Caco-2 (cell line): ENCODE measurements at regions not wholly inside any gene's neighbourhood (a gene's known extent, or its start where the extent isn't known, plus 50 kb on each side); places are given as distances from the start of the nearest gene placed in this dataset.

Experiments
- BruUV-seq: library from RNA; stranded (reverse); fragments of 400-500 nt; replicated peaks from 2 replicates; lab custom pipeline; 2021; lab: Mats Ljungman, UMichigan
- CTCF ChIA-PET: fragments of 300-600 bp; sonication (Branson Sonifier 250); formaldehyde crosslinking; loops from one replicate; lab custom pipeline; 2022; ENCODE audit warnings: antibody characterized with exemption; lab: Charles Lee
- POLR2A ChIA-PET: fragments of 300-600 bp; sonication (Branson Sonifier 250); formaldehyde crosslinking; loops from one replicate; lab custom pipeline; 2022; ENCODE audit warnings: antibody characterized with exemption; lab: Charles Lee
- DNase-seq, 2 experiments: peaks; one replicate each; pipeline versions ENCODE4 v3.0.0 to v3.0.0-alpha.2; 2020 to 2022
- H3K27me3 ChIP-seq: replicated peaks from 2 replicates; pipeline ENCODE4 v1.6.0; 2011; ENCODE audit warnings: low read length; ENCODE audit not compliant: control insufficient read depth, insufficient read depth
- H3K36me3 ChIP-seq: 2 replicates; pipeline ENCODE4 v1.5.1; 2011; ENCODE audit warnings: low read length; ENCODE audit not compliant: control insufficient read depth, insufficient read depth
- H3K4me1 ChIP-seq: fragments of 250-450 bp; sonication (Bioruptor Pico); 2 replicates; pipeline ENCODE4 v1.5.1; 2020; ENCODE audit warnings: mild to moderate bottlenecking
- H3K4me3 ChIP-seq: 2 replicates; pipeline ENCODE4 v1.5.1; 2011; ENCODE audit warnings: low read depth, mild to moderate bottlenecking, control low read depth, low read length
- H3K9me3 ChIP-seq: fragments of 250-450 bp; sonication (Bioruptor Pico); 2 replicates; pipeline ENCODE4 v1.5.1; 2020; ENCODE audit warnings: mild to moderate bottlenecking, moderate library complexity
- H3K27ac Mint-ChIP-seq: one replicate; pipeline ENCODE4 v1.8.0; 2022; ENCODE audit warnings: mixed read lengths; ENCODE audit not compliant: unreplicated experiment
- H3K27me3 Mint-ChIP-seq: one replicate; pipeline ENCODE4 v1.8.0; 2022; ENCODE audit warnings: mixed read lengths; ENCODE audit not compliant: insufficient read depth, unreplicated experiment
- H3K36me3 Mint-ChIP-seq: one replicate; pipeline ENCODE4 v1.8.0; 2022; ENCODE audit warnings: mild to moderate bottlenecking, mixed read lengths; ENCODE audit not compliant: insufficient read depth, unreplicated experiment
- H3K4me1 Mint-ChIP-seq: one replicate; pipeline ENCODE4 v1.8.0; 2022; ENCODE audit warnings: low read depth, mixed read lengths; ENCODE audit not compliant: unreplicated experiment
- H3K4me3 Mint-ChIP-seq: one replicate; pipeline ENCODE4 v1.8.0; 2022; ENCODE audit warnings: mild to moderate bottlenecking, moderate library complexity, mixed read lengths; ENCODE audit not compliant: unreplicated experiment
- H3K9me3 Mint-ChIP-seq: one replicate; pipeline ENCODE4 v1.8.0; 2022; ENCODE audit warnings: mixed read lengths; ENCODE audit not compliant: unreplicated experiment
- intact Hi-C: fragments of 100-400 bp; cut with micrococcal nuclease; formaldehyde crosslinking; loops from one replicate; pipeline ENCODE4 v1.10.0; 2022; ENCODE audit not compliant: unreplicated experiment
- TF ChIP-seq, protein P1 (sequence below), 2 experiments: fragments of 200-600 bp in 1 of 2; IDR thresholded peaks; 1 replicate in 1 of 2; 2 replicates in 1 of 2; pipeline versions ENCODE4 v1.5.1 to v1.8.0; 2011 to 2022; ENCODE audit warnings: antibody characterized with exemption in 1 of 2, control low read depth in 1 of 2, inconsistent platforms in 1 of 2, low read depth in 1 of 2, low read length in 1 of 2, mild to moderate bottlenecking in 1 of 2, moderate library complexity in 1 of 2; ENCODE audit not compliant: insufficient read depth in 1 of 2, severe bottlenecking in 1 of 2, unreplicated experiment in 1 of 2

DNA sequence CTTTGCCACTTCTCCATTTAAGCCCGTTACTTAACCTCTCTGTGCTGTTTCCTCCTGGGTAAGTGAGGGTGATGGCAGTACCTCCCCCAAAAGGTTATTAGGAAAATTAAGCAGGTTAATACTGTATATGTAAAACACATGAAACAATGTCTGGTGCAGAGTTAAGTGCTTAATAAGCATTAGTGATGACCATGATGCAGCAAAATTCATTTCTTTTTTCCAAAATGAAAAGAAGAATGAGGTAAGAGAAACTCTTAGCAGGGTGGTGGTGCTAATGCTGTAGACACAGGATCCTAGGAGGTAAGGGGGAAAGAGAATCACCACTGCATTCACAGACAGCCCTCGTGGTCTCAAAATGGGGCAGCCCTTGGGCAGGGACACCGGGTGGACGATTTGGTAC lies 115.1 kb upstream of the RAI14 start:
- peaks cover 17% of the 10 kb centered on the region for H3K9me3 ChIP-seq
- intact Hi-C loops, result no loop called here
- H3K27me3 ChIP-seq, result no peaks in the 10 kb centered on the region
- BruUV-seq, result no TSS peak
- H3K36me3 ChIP-seq, result no peaks in the 10 kb centered on the region
- 0 out of 2 replicates have a peak, but pooled peaks cover under 1% of the 10 kb centered on the region for H3K4me1 ChIP-seq
- CTCF ChIA-PET, result no interaction called here
- H3K4me1 Mint-ChIP-seq, result no peaks in the 10 kb centered on the region
- POLR2A ChIA-PET, result no interaction called here
- no peak overlapping the region for H3K4me3 Mint-ChIP-seq
- H3K27me3 Mint-ChIP-seq, result no peaks in the 10 kb centered on the region
- H3K27ac Mint-ChIP-seq, result no peak overlapping the region
- no peaks in the 10 kb centered on the region for H3K36me3 Mint-ChIP-seq
- peaks cover 36% of the 10 kb centered on the region for H3K9me3 Mint-ChIP-seq
- no peak overlapping the region for H3K4me3 ChIP-seq
- DNase-seq, result no peak
- TF ChIP-seq, protein P1, sequence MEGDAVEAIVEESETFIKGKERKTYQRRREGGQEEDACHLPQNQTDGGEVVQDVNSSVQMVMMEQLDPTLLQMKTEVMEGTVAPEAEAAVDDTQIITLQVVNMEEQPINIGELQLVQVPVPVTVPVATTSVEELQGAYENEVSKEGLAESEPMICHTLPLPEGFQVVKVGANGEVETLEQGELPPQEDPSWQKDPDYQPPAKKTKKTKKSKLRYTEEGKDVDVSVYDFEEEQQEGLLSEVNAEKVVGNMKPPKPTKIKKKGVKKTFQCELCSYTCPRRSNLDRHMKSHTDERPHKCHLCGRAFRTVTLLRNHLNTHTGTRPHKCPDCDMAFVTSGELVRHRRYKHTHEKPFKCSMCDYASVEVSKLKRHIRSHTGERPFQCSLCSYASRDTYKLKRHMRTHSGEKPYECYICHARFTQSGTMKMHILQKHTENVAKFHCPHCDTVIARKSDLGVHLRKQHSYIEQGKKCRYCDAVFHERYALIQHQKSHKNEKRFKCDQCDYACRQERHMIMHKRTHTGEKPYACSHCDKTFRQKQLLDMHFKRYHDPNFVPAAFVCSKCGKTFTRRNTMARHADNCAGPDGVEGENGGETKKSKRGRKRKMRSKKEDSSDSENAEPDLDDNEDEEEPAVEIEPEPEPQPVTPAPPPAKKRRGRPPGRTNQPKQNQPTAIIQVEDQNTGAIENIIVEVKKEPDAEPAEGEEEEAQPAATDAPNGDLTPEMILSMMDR (IDR thresholded peaks at IDR 0.05; ENCODE audit: insufficient read depth in 1 of 2, low read depth in 1 of 2, low read length in 1 of 2, severe bottlenecking in 1 of 2, unreplicated experiment in 1 of 2), result no peak

DNA sequence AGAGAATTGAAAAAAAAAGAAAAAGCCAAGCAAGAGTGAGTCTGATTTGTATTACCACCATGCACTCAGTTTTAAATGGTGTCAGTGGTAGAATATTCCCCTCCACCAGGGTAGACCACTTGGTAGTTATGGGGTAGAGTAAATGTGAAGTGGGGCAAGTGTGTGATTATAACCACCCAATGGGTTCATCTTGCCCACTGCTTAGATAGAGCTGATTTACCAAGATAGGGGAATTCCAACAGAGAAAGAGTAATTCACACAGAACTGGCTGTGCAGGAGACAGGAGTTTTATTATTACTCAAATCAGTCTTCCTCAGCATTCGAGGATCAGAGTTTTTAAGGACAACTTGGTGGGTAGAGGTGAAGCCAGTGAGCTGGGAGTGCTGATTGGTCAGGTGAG lies 113.3 kb upstream of the RAI14 start:
- DNase-seq, result no peak
- Mint-ChIP-seq H3K4me3 (no peak overlapping the region), H3K4me1 (no peaks in the 10 kb centered on the region), H3K27me3 (no peaks in the 10 kb centered on the region), H3K27ac (no peak overlapping the region), H3K36me3 (no peaks in the 10 kb centered on the region), H3K9me3 (peaks cover 54% of the 10 kb centered on the region)
- H3K36me3 ChIP-seq, result no peaks in the 10 kb centered on the region
- BruUV-seq, result no TSS peak
- TF ChIP-seq, protein P1 (IDR thresholded peaks at IDR 0.05; ENCODE audit: insufficient read depth in 1 of 2, low read depth in 1 of 2, low read length in 1 of 2, severe bottlenecking in 1 of 2, unreplicated experiment in 1 of 2), result no peak
- POLR2A ChIA-PET, result no interaction called here
- peaks cover 25% of the 10 kb centered on the region for H3K9me3 ChIP-seq
- CTCF ChIA-PET, result no interaction called here
- intact Hi-C loops, result no loop called here
- no peaks in the 10 kb centered on the region for H3K27me3 ChIP-seq
- no peaks in the 10 kb centered on the region for H3K4me1 ChIP-seq
- no peak overlapping the region for H3K4me3 ChIP-seq

GRCh38 chr5:34543687-34544086 lies 112.4 kb upstream of the RAI14 start:
- Histone ChIP-seq H3K36me3 (no peaks in the 10 kb centered on the region; the same call in 1 of the 2 replicates), H3K9me3 (peaks cover 31% of the 10 kb centered on the region), H3K4me1 (no peaks in the 10 kb centered on the region), H3K27me3 (no peaks in the 10 kb centered on the region), H3K4me3 (no peak overlapping the region)
- TF ChIP-seq, protein P1 (IDR thresholded peaks at IDR 0.05; ENCODE audit: insufficient read depth in 1 of 2, low read depth in 1 of 2, low read length in 1 of 2, severe bottlenecking in 1 of 2, unreplicated experiment in 1 of 2), result no peak
- BruUV-seq, result no TSS peak
- H3K9me3 Mint-ChIP-seq, result peaks cover 62% of the 10 kb centered on the region
- H3K27me3 Mint-ChIP-seq, result no peaks in the 10 kb centered on the region
- no peaks in the 10 kb centered on the region for H3K36me3 Mint-ChIP-seq
- DNase-seq, result no peak
- no peak overlapping the region for H3K4me3 Mint-ChIP-seq
- H3K27ac Mint-ChIP-seq, result no peak overlapping the region
- ChIA-PET CTCF (no interaction called here), POLR2A (no interaction called here)
- no peaks in the 10 kb centered on the region for H3K4me1 Mint-ChIP-seq
- intact Hi-C loops, result no loop called here
